Panc1 (cell line): ENCODE measurements at regions not wholly inside any gene's neighbourhood (a gene's known extent, or its start where the extent isn't known, plus 50 kb on each side); places are given as distances from the start of the nearest gene placed in this dataset.
"Not testable (repeated sequence)": the region's sequence is repeated elsewhere in the genome, so short reads cannot be mapped to it uniquely, and the experiment has no call there.

Experiments
- ATAC-seq: fragments of 200-7000 bp; cut with Tn5 transposase; 2 replicates; pipeline ENCODE4 v1.9.1; 2020; ENCODE audit warnings: mild to moderate bottlenecking, moderate library complexity
- BruUV-seq: library from RNA; stranded (reverse); fragments of 400-500 nt; replicated peaks from 2 replicates; lab custom pipeline; 2021; lab: Mats Ljungman, UMichigan
- CTCF ChIA-PET: fragments of 300-600 bp; sonication (Branson Sonifier 250); formaldehyde crosslinking; loops from one replicate; lab custom pipeline; 2022; ENCODE audit warnings: antibody characterized with exemption; lab: Charles Lee
- POLR2A ChIA-PET: fragments of 300-600 bp; sonication (Branson Sonifier 250); formaldehyde crosslinking; loops from one replicate; lab custom pipeline; 2022; ENCODE audit warnings: antibody characterized with exemption; lab: Charles Lee
- DNase-seq: peaks from one replicate; pipeline ENCODE4 v3.0.0-alpha.2; 2010; ENCODE audit warnings: low read depth, low spot score
- H3K27ac ChIP-seq: 2 replicates; pipeline ENCODE4 v1.5.1; 2011; ENCODE audit warnings: mild to moderate bottlenecking, low read length, inconsistent platforms
- H3K27me3 ChIP-seq: fragments of 200-500 bp; sonication (Bioruptor generic); 2 replicates; pipeline ENCODE4 v1.6.0; 2014; ENCODE audit warnings: low read length, inconsistent platforms; ENCODE audit not compliant: control insufficient read depth, insufficient read depth
- H3K36me3 ChIP-seq: fragments of 200-500 bp; sonication (Bioruptor generic); 2 replicates; pipeline ENCODE4 v1.5.1; 2014; ENCODE audit warnings: inconsistent platforms, mild to moderate bottlenecking, low read length, moderate library complexity; ENCODE audit not compliant: control insufficient read depth, insufficient read depth
- H3K4me1 ChIP-seq: 2 replicates; pipeline ENCODE4 v1.5.1; 2011; ENCODE audit warnings: inconsistent platforms, mild to moderate bottlenecking, low read length, moderate library complexity; ENCODE audit not compliant: control insufficient read depth, insufficient read depth
- H3K4me3 ChIP-seq, 2 experiments: 2 replicates each; pipeline ENCODE4 v1.5.1; 2011 to 2012; ENCODE audit warnings: low read depth in 2 of 2, low read length in 2 of 2, mild to moderate bottlenecking in 2 of 2, inconsistent platforms in 1 of 2, moderate library complexity in 1 of 2
- H3K9me3 ChIP-seq: fragments of 200-500 bp; sonication (Bioruptor generic); 2 replicates; pipeline ENCODE4 v1.5.1; 2014; ENCODE audit warnings: low read depth, mild to moderate bottlenecking, inconsistent platforms, low read length, moderate library complexity; ENCODE audit not compliant: control insufficient read depth, insufficient read depth
- POLR2AphosphoS5 ChIP-seq: IDR thresholded peaks from 2 replicates; pipeline ENCODE4 v1.6.1; 2012; ENCODE audit warnings: mild to moderate bottlenecking, low read depth, low read length, moderate library complexity
- SIN3A ChIP-seq: IDR thresholded peaks from 2 replicates; pipeline ENCODE4 v1.6.1; 2012; ENCODE audit warnings: low read depth, mild to moderate bottlenecking, low read length, moderate library complexity, borderline replicate concordance; ENCODE audit not compliant: insufficient read depth
- TCF7L2 ChIP-seq: IDR thresholded peaks from 2 replicates; pipeline ENCODE4 v1.6.1; 2011; ENCODE audit warnings: mild to moderate bottlenecking, low read depth, low read length, inconsistent platforms
- in situ Hi-C: cut with HindIII; loops from 2 replicates; pipeline ENCODE4 v1.10.0; 2016; ENCODE audit warnings: low sequenced_read_pairs, low pct_unique_long_range_greater_than_20kb
- intact Hi-C: fragments of 100-400 bp; cut with micrococcal nuclease; formaldehyde crosslinking; loops from one replicate; pipeline ENCODE4 v1.10.0; 2022; ENCODE audit not compliant: unreplicated experiment
- TF ChIP-seq, protein P1 (sequence below), 2 experiments: IDR thresholded peaks; 2 replicates each; pipeline ENCODE4 v1.6.1; 2011 to 2012; ENCODE audit warnings: low read depth in 2 of 2, control low read depth in 1 of 2, low read length in 1 of 2, mild to moderate bottlenecking in 1 of 2, moderate library complexity in 1 of 2; ENCODE audit not compliant: insufficient read depth in 1 of 2
- TF ChIP-seq, protein P2 (sequence below): fragments of 450-650 bp; IDR thresholded peaks from 2 replicates; pipeline ENCODE4 v1.5.1; 2017; ENCODE audit warnings: mild to moderate bottlenecking

DNA sequence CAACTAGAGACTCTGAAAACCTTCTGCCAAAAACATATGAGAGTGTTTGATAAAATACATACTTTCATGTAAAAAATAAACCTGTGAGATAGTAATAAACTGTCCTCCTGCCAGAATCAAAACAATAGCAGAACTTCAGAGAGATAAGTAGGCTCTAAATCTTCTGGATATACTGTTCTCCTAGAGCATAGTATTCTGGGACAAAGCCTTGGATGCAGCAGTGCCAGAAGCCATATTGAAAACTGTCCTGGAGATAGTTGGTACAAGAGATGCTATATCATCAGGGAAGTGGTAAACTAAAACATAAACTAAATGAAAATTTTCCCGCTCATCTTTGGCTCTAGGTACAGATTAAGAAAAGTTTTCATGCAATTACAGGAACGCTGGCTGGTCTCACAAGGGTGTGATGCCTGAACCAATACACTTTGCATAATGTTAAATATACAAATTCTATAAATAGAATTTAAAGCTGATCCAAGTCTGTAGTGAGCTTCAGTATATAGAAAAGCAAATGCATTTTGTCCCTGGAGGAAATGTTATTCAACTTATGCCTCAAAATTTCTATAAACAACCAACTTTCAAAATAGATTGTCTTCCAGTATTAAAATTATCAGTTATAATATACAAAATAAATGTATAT is 355.6 kb downstream of the ADAMTS20 start:
- no peak overlapping the region for H3K27ac ChIP-seq
- H3K27me3 ChIP-seq: no peaks in the 10 kb centered on the region
- H3K4me1 ChIP-seq: no peaks in the 10 kb centered on the region
- H3K4me3 ChIP-seq: no peak overlapping the region
- ATAC-seq: no peak
- POLR2A ChIA-PET: no interaction called here
- DNase-seq: no peak
- H3K9me3 ChIP-seq: peaks cover 11% of the 10 kb centered on the region; the same call in 1 of the 2 replicates
- TF ChIP-seq POLR2AphosphoS5 (no peak), SIN3A (no peak), TCF7L2 (no peak)
- TF ChIP-seq, protein P1, sequence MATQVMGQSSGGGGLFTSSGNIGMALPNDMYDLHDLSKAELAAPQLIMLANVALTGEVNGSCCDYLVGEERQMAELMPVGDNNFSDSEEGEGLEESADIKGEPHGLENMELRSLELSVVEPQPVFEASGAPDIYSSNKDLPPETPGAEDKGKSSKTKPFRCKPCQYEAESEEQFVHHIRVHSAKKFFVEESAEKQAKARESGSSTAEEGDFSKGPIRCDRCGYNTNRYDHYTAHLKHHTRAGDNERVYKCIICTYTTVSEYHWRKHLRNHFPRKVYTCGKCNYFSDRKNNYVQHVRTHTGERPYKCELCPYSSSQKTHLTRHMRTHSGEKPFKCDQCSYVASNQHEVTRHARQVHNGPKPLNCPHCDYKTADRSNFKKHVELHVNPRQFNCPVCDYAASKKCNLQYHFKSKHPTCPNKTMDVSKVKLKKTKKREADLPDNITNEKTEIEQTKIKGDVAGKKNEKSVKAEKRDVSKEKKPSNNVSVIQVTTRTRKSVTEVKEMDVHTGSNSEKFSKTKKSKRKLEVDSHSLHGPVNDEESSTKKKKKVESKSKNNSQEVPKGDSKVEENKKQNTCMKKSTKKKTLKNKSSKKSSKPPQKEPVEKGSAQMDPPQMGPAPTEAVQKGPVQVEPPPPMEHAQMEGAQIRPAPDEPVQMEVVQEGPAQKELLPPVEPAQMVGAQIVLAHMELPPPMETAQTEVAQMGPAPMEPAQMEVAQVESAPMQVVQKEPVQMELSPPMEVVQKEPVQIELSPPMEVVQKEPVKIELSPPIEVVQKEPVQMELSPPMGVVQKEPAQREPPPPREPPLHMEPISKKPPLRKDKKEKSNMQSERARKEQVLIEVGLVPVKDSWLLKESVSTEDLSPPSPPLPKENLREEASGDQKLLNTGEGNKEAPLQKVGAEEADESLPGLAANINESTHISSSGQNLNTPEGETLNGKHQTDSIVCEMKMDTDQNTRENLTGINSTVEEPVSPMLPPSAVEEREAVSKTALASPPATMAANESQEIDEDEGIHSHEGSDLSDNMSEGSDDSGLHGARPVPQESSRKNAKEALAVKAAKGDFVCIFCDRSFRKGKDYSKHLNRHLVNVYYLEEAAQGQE (IDR thresholded peaks at IDR 0.05; ENCODE audit: insufficient read depth in 1 of 2, low read depth in 2 of 2, low read length in 1 of 2): no peak
- TF ChIP-seq, protein P2, sequence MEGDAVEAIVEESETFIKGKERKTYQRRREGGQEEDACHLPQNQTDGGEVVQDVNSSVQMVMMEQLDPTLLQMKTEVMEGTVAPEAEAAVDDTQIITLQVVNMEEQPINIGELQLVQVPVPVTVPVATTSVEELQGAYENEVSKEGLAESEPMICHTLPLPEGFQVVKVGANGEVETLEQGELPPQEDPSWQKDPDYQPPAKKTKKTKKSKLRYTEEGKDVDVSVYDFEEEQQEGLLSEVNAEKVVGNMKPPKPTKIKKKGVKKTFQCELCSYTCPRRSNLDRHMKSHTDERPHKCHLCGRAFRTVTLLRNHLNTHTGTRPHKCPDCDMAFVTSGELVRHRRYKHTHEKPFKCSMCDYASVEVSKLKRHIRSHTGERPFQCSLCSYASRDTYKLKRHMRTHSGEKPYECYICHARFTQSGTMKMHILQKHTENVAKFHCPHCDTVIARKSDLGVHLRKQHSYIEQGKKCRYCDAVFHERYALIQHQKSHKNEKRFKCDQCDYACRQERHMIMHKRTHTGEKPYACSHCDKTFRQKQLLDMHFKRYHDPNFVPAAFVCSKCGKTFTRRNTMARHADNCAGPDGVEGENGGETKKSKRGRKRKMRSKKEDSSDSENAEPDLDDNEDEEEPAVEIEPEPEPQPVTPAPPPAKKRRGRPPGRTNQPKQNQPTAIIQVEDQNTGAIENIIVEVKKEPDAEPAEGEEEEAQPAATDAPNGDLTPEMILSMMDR: no peak
- H3K36me3 ChIP-seq: no peaks in the 10 kb centered on the region; the same call in 1 of the 2 replicates
- no TSS peak for BruUV-seq
- in situ Hi-C loops (no loop called here), intact Hi-C loops (no loop called here)
- CTCF ChIA-PET: no interaction called here

DNA sequence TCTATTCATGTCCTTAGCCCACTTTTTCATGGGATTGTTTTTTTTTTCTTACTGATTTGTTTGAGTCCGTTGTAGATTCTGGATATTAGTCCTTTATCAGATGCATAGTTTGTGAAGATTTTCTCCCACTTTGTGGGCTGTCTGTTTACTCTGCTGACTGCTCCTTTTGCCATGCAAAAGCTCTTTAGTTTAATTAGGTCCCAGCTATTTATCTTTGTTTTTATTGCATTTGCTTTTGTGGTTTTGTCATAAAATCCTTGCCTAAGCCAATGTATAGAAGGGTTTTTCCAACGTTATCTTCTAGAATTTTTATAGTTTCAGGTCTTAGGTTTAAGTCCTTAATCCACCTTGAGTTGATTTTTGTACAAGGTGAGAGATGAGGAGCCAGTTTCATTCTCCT is 358.9 kb downstream of the ADAMTS20 start:
- POLR2A ChIA-PET, H3K27ac ChIP-seq, H3K36me3 ChIP-seq, ATAC-seq, BruUV-seq, DNase-seq, intact Hi-C loops, H3K4me3 ChIP-seq, H3K4me1 ChIP-seq, H3K9me3 ChIP-seq, CTCF ChIA-PET, H3K27me3 ChIP-seq, in situ Hi-C loops: not testable (repeated sequence)
- TF ChIP-seq TCF7L2: peak; percentile 53; the same call in 1 of the 2 replicates

DNA sequence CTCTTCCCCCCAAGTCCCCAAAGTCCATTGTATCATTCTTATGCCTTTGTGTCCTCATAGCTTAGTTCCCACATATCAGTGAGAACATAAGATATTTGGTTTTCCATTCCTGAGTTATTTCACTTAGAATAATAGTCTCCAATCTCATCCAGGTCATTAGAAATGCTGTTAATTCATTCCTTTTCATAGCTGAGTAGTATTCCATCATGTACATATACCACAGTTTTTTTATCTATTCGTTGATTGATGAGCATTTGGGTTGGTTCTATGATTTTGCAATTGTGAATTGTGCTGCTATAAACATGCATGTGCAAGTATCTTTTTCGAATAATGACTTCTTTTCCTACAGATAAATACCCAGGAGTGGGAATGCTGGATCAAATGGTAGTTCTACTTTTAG is 359.6 kb downstream of the ADAMTS20 start:
- ATAC-seq, in situ Hi-C loops, intact Hi-C loops: not testable (repeated sequence)

More for the DNA sequence above, 359.6 kb downstream of the ADAMTS20 start:
- H3K9me3 ChIP-seq, H3K4me3 ChIP-seq, POLR2A ChIA-PET, H3K36me3 ChIP-seq, H3K27ac ChIP-seq, H3K27me3 ChIP-seq, BruUV-seq, H3K4me1 ChIP-seq, CTCF ChIA-PET, DNase-seq: not testable (repeated sequence)
